Stimulated activated CD8-positive, alpha-beta memory T cell treated with anti-CD3 and anti-CD28 coated beads, Interleukin-4, amount 100 ng/mL, for 48 hours (primary cell): ENCODE measurements at regions not wholly inside any gene's neighbourhood (a gene's known extent, or its start where the extent isn't known, plus 50 kb on each side); places are given as distances from the start of the nearest gene placed in this dataset.

Experiments used
- DNase-seq: peaks from one replicate; pipeline ENCODE4 v3.0.0-alpha.2; 2020

- DNase-seq: no peak
Observed at GRCh38 chr1:22222723-22223122, 79.8 kb upstream of the WNT4 start.

- DNase-seq: no peak
Observed at GRCh38 chr1:22223176-22223575, 80.3 kb upstream of the WNT4 start.

GRCh38 chr1:22224091-22224490 lies 81.2 kb upstream of the WNT4 start:
- DNase-seq: no peak

GRCh38 chr1:22224631-22225030 lies 81.7 kb upstream of the WNT4 start:
- no peak for DNase-seq

GRCh38 chr1:22225858-22226589 lies 83.1 kb upstream of the WNT4 start:
- DNase-seq: no peak

- no peak for DNase-seq
Observed at GRCh38 chr1:22228074-22228473, 85.2 kb upstream of the WNT4 start.

- DNase-seq: no peak
Observed at GRCh38 chr1:22228505-22228911, 85.6 kb upstream of the WNT4 start.

GRCh38 chr1:22229379-22229778 lies 86.5 kb upstream of the WNT4 start:
- no peak for DNase-seq

- no peak for DNase-seq
Observed at GRCh38 chr1:22231068-22231593, 88.2 kb upstream of the WNT4 start.

GRCh38 chr1:22231995-22232690 lies 89.2 kb upstream of the WNT4 start:
- no peak for DNase-seq

- DNase-seq: no peak
Observed at GRCh38 chr1:22233222-22233621, 90.3 kb upstream of the WNT4 start.

GRCh38 chr1:22234476-22235030 lies 91.7 kb upstream of the WNT4 start:
- DNase-seq: no peak

GRCh38 chr1:22236166-22236565 lies 93.3 kb upstream of the WNT4 start:
- no peak for DNase-seq

- no peak for DNase-seq
Observed at GRCh38 chr1:22236900-22237299, 94.0 kb upstream of the WNT4 start.

- no peak for DNase-seq
Observed at GRCh38 chr1:22237433-22238093, 94.7 kb upstream of the WNT4 start.

- DNase-seq: no peak
Observed at GRCh38 chr1:22238356-22239224, 95.7 kb upstream of the WNT4 start.

GRCh38 chr1:22239378-22239777 lies 96.5 kb upstream of the WNT4 start:
- DNase-seq: no peak

- no peak for DNase-seq
Observed at GRCh38 chr1:22241250-22241649, 98.4 kb upstream of the WNT4 start.

GRCh38 chr1:22241811-22242210 lies 98.9 kb upstream of the WNT4 start:
- DNase-seq: no peak

GRCh38 chr1:22245100-22245650 lies 102.3 kb upstream of the WNT4 start:
- no peak for DNase-seq

- DNase-seq: no peak
Observed at GRCh38 chr1:22245726-22246125, 102.8 kb upstream of the WNT4 start.
